Prostate gland (tissue), 2 donors: ENCODE measurements at regions not wholly inside any gene's neighbourhood (a gene's known extent, or its start where the extent isn't known, plus 50 kb on each side); places are given as distances from the start of the nearest gene placed in this dataset.

ENCODE experiments used
- POLR2AphosphoS5 ChIP-seq: sonication (generic); formaldehyde crosslinking; IDR thresholded peaks from one replicate; pipeline ENCODE4 v1.6.1; 2017; ENCODE audit warnings: antibody characterized with exemption
- TF ChIP-seq, protein P1 (sequence below), 4 experiments: fragments of 200-600 bp in 2 of 4; fragments of 450-650 bp in 2 of 4; sonication (generic) in 2 of 4; IDR thresholded peaks; 1 replicate in 3 of 4; 2 replicates in 1 of 4; pipeline ENCODE4 v1.5.1; 2016 to 2019; ENCODE audit warnings: antibody characterized with exemption in 4 of 4, mild to moderate bottlenecking in 2 of 4, moderate library complexity in 2 of 4

DNA sequence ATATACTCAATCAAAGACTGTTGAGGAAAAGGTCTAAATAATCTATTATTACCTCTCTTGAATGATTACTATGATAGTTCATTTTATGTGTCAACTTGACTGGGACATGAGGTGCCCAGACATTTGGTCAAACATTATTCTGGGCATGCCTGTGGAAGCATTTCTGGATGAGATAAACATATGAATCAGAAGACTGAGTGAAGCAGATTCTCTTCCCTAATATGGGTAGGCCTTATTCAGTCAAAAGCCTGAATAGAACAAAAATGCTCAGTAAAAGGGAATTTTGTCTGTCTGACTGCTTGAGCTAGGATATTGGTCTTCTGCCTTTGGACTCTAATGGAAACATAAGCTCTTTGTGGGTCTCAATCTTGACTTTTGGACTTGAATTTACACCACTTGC, 73.3 kb upstream of the SOX13 start:
- TF ChIP-seq, protein P1, sequence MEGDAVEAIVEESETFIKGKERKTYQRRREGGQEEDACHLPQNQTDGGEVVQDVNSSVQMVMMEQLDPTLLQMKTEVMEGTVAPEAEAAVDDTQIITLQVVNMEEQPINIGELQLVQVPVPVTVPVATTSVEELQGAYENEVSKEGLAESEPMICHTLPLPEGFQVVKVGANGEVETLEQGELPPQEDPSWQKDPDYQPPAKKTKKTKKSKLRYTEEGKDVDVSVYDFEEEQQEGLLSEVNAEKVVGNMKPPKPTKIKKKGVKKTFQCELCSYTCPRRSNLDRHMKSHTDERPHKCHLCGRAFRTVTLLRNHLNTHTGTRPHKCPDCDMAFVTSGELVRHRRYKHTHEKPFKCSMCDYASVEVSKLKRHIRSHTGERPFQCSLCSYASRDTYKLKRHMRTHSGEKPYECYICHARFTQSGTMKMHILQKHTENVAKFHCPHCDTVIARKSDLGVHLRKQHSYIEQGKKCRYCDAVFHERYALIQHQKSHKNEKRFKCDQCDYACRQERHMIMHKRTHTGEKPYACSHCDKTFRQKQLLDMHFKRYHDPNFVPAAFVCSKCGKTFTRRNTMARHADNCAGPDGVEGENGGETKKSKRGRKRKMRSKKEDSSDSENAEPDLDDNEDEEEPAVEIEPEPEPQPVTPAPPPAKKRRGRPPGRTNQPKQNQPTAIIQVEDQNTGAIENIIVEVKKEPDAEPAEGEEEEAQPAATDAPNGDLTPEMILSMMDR (IDR thresholded peaks at IDR 0.05): no peak
- no peak for TF ChIP-seq POLR2AphosphoS5
